CD8-positive, alpha-beta memory T cell (primary cell): ENCODE measurements at regions not wholly inside any gene's neighbourhood (a gene's known extent, or its start where the extent isn't known, plus 50 kb on each side); places are given as distances from the start of the nearest gene placed in this dataset.
"Not testable (repeated sequence)": the region's sequence is repeated elsewhere in the genome, so short reads cannot be mapped to it uniquely, and the experiment has no call there.

ENCODE experiments used
- CTCF ChIA-PET: fragments of 350-600 bp; sonication (Branson Sonifier 250); formaldehyde crosslinking; loops from one replicate; lab custom pipeline; 2021; ENCODE audit warnings: antibody characterized with exemption; lab: Charles Lee
- POLR2A ChIA-PET: fragments of 350-600 bp; sonication (Branson Sonifier 250); formaldehyde crosslinking; loops from one replicate; lab custom pipeline; 2021; ENCODE audit warnings: antibody characterized with exemption; lab: Charles Lee
- DNase-seq, 5 donors: peaks; one replicate each; pipeline versions ENCODE4 v3.0.0 to v3.0.0-alpha.2; 2020 to 2022; ENCODE audit warnings: mixed read lengths in 1 of 5
- H3K27ac ChIP-seq: one replicate; pipeline ENCODE4 v1.7.0; 2013; ENCODE audit warnings: low read depth, mild to moderate bottlenecking, low read length, moderate library complexity
- H3K27me3 ChIP-seq: 2 replicates; pipeline ENCODE4 v1.7.0; 2013; ENCODE audit warnings: low read length, mild to moderate bottlenecking; ENCODE audit not compliant: insufficient read depth, poor library complexity, severe bottlenecking
- H3K36me3 ChIP-seq: 2 replicates; pipeline ENCODE4 v1.7.0; 2013; ENCODE audit warnings: mild to moderate bottlenecking, low read length, moderate library complexity; ENCODE audit not compliant: insufficient read depth
- H3K4me1 ChIP-seq: 2 replicates; pipeline ENCODE4 v1.7.0; 2013; ENCODE audit warnings: mild to moderate bottlenecking, low read length, moderate library complexity; ENCODE audit not compliant: insufficient read depth
- H3K4me3 ChIP-seq: 2 replicates; pipeline ENCODE4 v1.7.0; 2013; ENCODE audit warnings: mild to moderate bottlenecking, low read length
- H3K9me3 ChIP-seq: 2 replicates; pipeline ENCODE4 v1.7.0; 2013; ENCODE audit warnings: mild to moderate bottlenecking, low read length
- H3K27ac Mint-ChIP-seq, 8 donors: one replicate each; pipeline ENCODE4 v1.8.0; 2020 to 2021; ENCODE audit warnings: mixed read lengths in 8 of 8, mild to moderate bottlenecking in 6 of 8, inconsistent platforms in 3 of 8, moderate library complexity in 3 of 8
- H3K27me3 Mint-ChIP-seq, 2 donors: one replicate each; pipeline ENCODE4 v1.8.0; 2020 to 2021; ENCODE audit warnings: mixed read lengths in 2 of 2, mild to moderate bottlenecking in 1 of 2, moderate library complexity in 1 of 2
- H3K36me3 Mint-ChIP-seq, 3 donors: one replicate each; pipeline ENCODE4 v1.8.0; 2020 to 2021; ENCODE audit warnings: mixed read lengths in 3 of 3, inconsistent platforms in 1 of 3, mild to moderate bottlenecking in 1 of 3
- H3K4me1 Mint-ChIP-seq, 3 donors: one replicate each; pipeline ENCODE4 v1.8.0; 2020 to 2021; ENCODE audit warnings: mixed read lengths in 3 of 3, inconsistent platforms in 1 of 3, mild to moderate bottlenecking in 1 of 3
- H3K4me3 Mint-ChIP-seq, 7 donors: one replicate each; pipeline ENCODE4 v1.8.0; 2020 to 2021; ENCODE audit warnings: mixed read lengths in 7 of 7, mild to moderate bottlenecking in 6 of 7, moderate library complexity in 4 of 7, inconsistent platforms in 2 of 7
- H3K9me3 Mint-ChIP-seq, 5 donors: one replicate each; pipeline ENCODE4 v1.8.0; 2020 to 2022; ENCODE audit warnings: mixed read lengths in 5 of 5, mild to moderate bottlenecking in 3 of 5, moderate library complexity in 2 of 5, inconsistent platforms in 1 of 5

GRCh38 chr21:8987896-8988295 lies 1533.5 kb upstream of the TPTE start:
- peaks cover 17 to 25% of the 10 kb centered on the region in 2 donors for H3K27me3 Mint-ChIP-seq

DNA sequence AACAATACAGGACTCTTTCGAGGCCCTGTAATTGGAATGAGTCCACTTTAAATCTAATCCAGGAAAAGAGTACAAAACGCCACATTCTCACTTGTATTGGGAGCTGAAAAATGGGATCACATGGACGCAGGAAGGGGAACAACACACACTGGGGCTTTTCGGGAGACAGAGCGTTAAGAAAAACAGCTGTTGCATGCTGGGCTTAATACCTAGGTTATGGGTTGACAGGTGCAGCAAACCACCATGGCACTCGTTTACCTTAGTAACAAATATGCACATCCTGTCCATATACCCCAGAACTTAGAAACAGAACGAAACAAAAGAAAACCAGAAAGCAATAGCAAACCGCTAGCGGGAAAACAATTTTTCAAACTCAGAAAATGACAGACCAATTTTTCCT lies 1532.7 kb upstream of the TPTE start:
- POLR2A ChIA-PET: no interaction called here
- Mint-ChIP-seq H3K36me3 (peaks cover 0 to 16% (median 0%) of the 10 kb centered on the region in 3 donors), H3K27me3 (peaks cover 22 to 33% of the 10 kb centered on the region in 2 donors), H3K4me1 (no peaks in the 10 kb centered on the region), H3K27ac (peak overlapping the region in 1 of 8 donors; percentile 38), H3K4me3 (no peak overlapping the region), H3K9me3 (peaks cover 14 to 51% (median 36%) of the 10 kb centered on the region in 5 donors)
- no peak overlapping the region for H3K27ac ChIP-seq
- CTCF ChIA-PET: no interaction called here
- no peaks in the 10 kb centered on the region for H3K27me3 ChIP-seq
- H3K9me3 ChIP-seq: no peaks in the 10 kb centered on the region
- no peak for DNase-seq
- no peaks in the 10 kb centered on the region for H3K36me3 ChIP-seq
- H3K4me3 ChIP-seq: no peak overlapping the region
- no peaks in the 10 kb centered on the region for H3K4me1 ChIP-seq

More at GRCh38 chr21:8987896-8988295, 1533.5 kb upstream of the TPTE start:
- CTCF ChIA-PET, H3K9me3 ChIP-seq, H3K27ac Mint-ChIP-seq, POLR2A ChIA-PET, DNase-seq, H3K4me3 ChIP-seq, H3K27ac ChIP-seq, H3K27me3 ChIP-seq, H3K36me3 ChIP-seq, H3K4me1 ChIP-seq, H3K4me3 Mint-ChIP-seq, H3K4me1 Mint-ChIP-seq: not testable (repeated sequence)
- H3K36me3 Mint-ChIP-seq: peaks cover 0 to 13% (median 0%) of the 10 kb centered on the region in 3 donors
- H3K9me3 Mint-ChIP-seq: peaks cover 7 to 43% (median 30%) of the 10 kb centered on the region in 5 donors

GRCh38 chr21:8989261-8989711 lies 1532.1 kb upstream of the TPTE start:
- DNase-seq: no peak
- H3K36me3 ChIP-seq: no peaks in the 10 kb centered on the region
- Mint-ChIP-seq H3K27me3 (peaks cover 22 to 37% of the 10 kb centered on the region in 2 donors), H3K4me1 (no peaks in the 10 kb centered on the region), H3K27ac (peak overlapping the region in 1 of 8 donors; percentile 38), H3K36me3 (peaks cover 0 to 16% (median 0%) of the 10 kb centered on the region in 3 donors), H3K4me3 (no peak overlapping the region), H3K9me3 (peaks cover 17 to 54% (median 39%) of the 10 kb centered on the region in 5 donors)
- H3K27ac ChIP-seq: no peak overlapping the region
- no peaks in the 10 kb centered on the region for H3K4me1 ChIP-seq
- no peaks in the 10 kb centered on the region for H3K9me3 ChIP-seq
- no peak overlapping the region for H3K4me3 ChIP-seq
- no peaks in the 10 kb centered on the region for H3K27me3 ChIP-seq
- CTCF ChIA-PET: no interaction called here
- POLR2A ChIA-PET: no interaction called here

DNA sequence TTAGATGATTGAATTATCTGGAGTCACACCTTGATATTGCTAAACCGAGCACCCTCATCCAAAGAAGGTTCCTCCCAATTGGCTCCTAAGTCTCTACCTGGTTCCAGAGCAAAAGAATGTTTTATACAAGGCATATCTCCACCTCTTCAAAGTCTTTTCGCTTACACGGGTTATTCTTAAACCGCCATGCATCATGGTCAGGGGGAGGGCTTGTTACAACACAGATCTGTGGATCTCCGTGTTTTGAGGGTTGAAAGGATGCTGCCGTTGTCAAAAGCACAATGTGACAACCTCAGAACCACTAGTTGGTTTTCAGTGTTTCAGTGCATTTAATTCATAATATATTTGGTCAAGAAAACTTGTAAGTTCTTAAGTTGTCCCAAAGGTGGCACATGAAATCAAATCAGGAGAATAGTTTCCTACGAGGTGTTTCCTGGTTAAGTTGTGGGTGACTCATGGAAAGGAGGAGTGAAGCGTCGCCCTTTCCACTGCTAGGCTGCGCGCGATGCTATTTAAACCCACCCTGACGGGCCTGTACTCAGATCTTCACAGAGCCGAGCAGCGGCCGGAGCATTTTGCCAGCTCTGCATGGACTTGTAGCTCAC lies 1531.6 kb upstream of the TPTE start:
- H3K36me3 Mint-ChIP-seq: peaks cover 0 to 16% (median 0%) of the 10 kb centered on the region in 3 donors

GRCh38 chr21:8990326-8991087 lies 1530.9 kb upstream of the TPTE start:
- Histone ChIP-seq H3K9me3 (no peaks in the 10 kb centered on the region), H3K36me3 (no peaks in the 10 kb centered on the region), H3K4me1 (no peaks in the 10 kb centered on the region), H3K4me3 (no peak overlapping the region), H3K27ac (no peak overlapping the region), H3K27me3 (no peaks in the 10 kb centered on the region)
- peak overlapping the region in 2 of 8 donors; percentile 2 to 13 for H3K27ac Mint-ChIP-seq
- ChIA-PET CTCF (no interaction called here), POLR2A (no interaction called here)
- peaks cover 0 to 16% (median 0%) of the 10 kb centered on the region in 3 donors for H3K36me3 Mint-ChIP-seq
- no peak for DNase-seq
- peaks cover 22 to 60% (median 41%) of the 10 kb centered on the region in 5 donors for H3K9me3 Mint-ChIP-seq
- peaks cover 22 to 44% of the 10 kb centered on the region in 2 donors for H3K27me3 Mint-ChIP-seq
- H3K4me1 Mint-ChIP-seq: no peaks in the 10 kb centered on the region
- H3K4me3 Mint-ChIP-seq: no peak overlapping the region

More for the DNA sequence above, 1531.6 kb upstream of the TPTE start:
- DNase-seq: no peak
- POLR2A ChIA-PET: no interaction called here
- Histone ChIP-seq H3K27me3 (no peaks in the 10 kb centered on the region), H3K4me1 (no peaks in the 10 kb centered on the region), H3K4me3 (no peak overlapping the region), H3K27ac (no peak overlapping the region), H3K9me3 (no peaks in the 10 kb centered on the region), H3K36me3 (no peaks in the 10 kb centered on the region)
- H3K27me3 Mint-ChIP-seq: peaks cover 22 to 42% of the 10 kb centered on the region in 2 donors
- CTCF ChIA-PET: no interaction called here
- no peaks in the 10 kb centered on the region for H3K4me1 Mint-ChIP-seq
- peak overlapping the region in 1 of 8 donors; percentile 38 for H3K27ac Mint-ChIP-seq
- peaks cover 19 to 55% (median 41%) of the 10 kb centered on the region in 5 donors for H3K9me3 Mint-ChIP-seq
- H3K4me3 Mint-ChIP-seq: no peak overlapping the region

GRCh38 chr21:8991088-8991907 lies 1530.1 kb upstream of the TPTE start:
- Histone ChIP-seq H3K36me3 (no peaks in the 10 kb centered on the region), H3K9me3 (no peaks in the 10 kb centered on the region), H3K27ac (no peak overlapping the region), H3K4me1 (no peaks in the 10 kb centered on the region), H3K27me3 (no peaks in the 10 kb centered on the region), H3K4me3 (no peak overlapping the region)
- DNase-seq: no peak
- Mint-ChIP-seq H3K4me1 (no peaks in the 10 kb centered on the region), H3K36me3 (peaks cover 0 to 16% (median 0%) of the 10 kb centered on the region in 3 donors), H3K9me3 (peaks cover 22 to 63% (median 41%) of the 10 kb centered on the region in 5 donors), H3K4me3 (no peak overlapping the region), H3K27ac (peak overlapping the region in 1 of 8 donors; percentile 2), H3K27me3 (peaks cover 25 to 44% of the 10 kb centered on the region in 2 donors)
- POLR2A ChIA-PET: no interaction called here
- CTCF ChIA-PET: no interaction called here

- Mint-ChIP-seq H3K4me1 (no peaks in the 10 kb centered on the region), H3K4me3 (no peak overlapping the region), H3K9me3 (peaks cover 25 to 63% (median 43%) of the 10 kb centered on the region in 5 donors), H3K27me3 (peaks cover 25 to 47% of the 10 kb centered on the region in 2 donors), H3K36me3 (peaks cover 0 to 16% (median 0%) of the 10 kb centered on the region in 3 donors), H3K27ac (no peak overlapping the region)
- Histone ChIP-seq H3K36me3 (no peaks in the 10 kb centered on the region), H3K9me3 (no peaks in the 10 kb centered on the region), H3K4me1 (no peaks in the 10 kb centered on the region), H3K4me3 (no peak overlapping the region), H3K27ac (no peak overlapping the region), H3K27me3 (no peaks in the 10 kb centered on the region)
- CTCF ChIA-PET: no interaction called here
- POLR2A ChIA-PET: no interaction called here
- no peak for DNase-seq
Measured at GRCh38 chr21:8991968-8992621, 1529.3 kb upstream of the TPTE start.
